ENCODE measurements at regions not wholly inside any gene's neighbourhood (a gene's known extent, or its start where the extent isn't known, plus 50 kb on each side); places are given as distances from the start of the nearest gene placed in this dataset.

GRCh38 chr12:72110937-72111650 lies 161.1 kb upstream of the TRHDE start:
- H3K4ac ChIP-seq (ENCODE audit: low read depth, low read length): no peak overlapping the region
- H2BK5ac ChIP-seq (ENCODE audit: insufficient read length, low read length): no peak overlapping the region
- peaks cover 21 to 34% of the 10 kb centered on the region in 2 experiments for H3K4me1 Mint-ChIP-seq
- H2BK20ac ChIP-seq (ENCODE audit: low read depth, low read length, poor library complexity, severe bottlenecking): no peak overlapping the region
- H3K23ac ChIP-seq (ENCODE audit: insufficient read length, low read depth, low read length): no peak overlapping the region
- H2AFZ ChIP-seq (ENCODE audit: low read length): no peak overlapping the region
- H4K5ac ChIP-seq (ENCODE audit: insufficient read length, low read depth, low read length): no peak overlapping the region
- H3K9ac ChIP-seq (ENCODE audit: extremely low read depth, insufficient read length, low read length): no peak overlapping the region
- H2BK15ac ChIP-seq (ENCODE audit: low read depth, low read length): no peak overlapping the region
- H3K36me3 Mint-ChIP-seq (ENCODE audit: insufficient read depth in 1 of 3, low read depth in 3 of 3): no peaks in the 10 kb centered on the region
- H3K4me2 ChIP-seq (ENCODE audit: insufficient read depth, insufficient read length, low read length): no peak overlapping the region
- no peak overlapping the region for H3K27ac ChIP-seq (ENCODE audit: insufficient read length, low read depth, low read length)
- no peaks in the 10 kb centered on the region for H4K20me1 ChIP-seq (ENCODE audit: control insufficient read depth, insufficient read depth, insufficient read length)
- no peaks in the 10 kb centered on the region for H3K9me3 ChIP-seq (ENCODE audit: control insufficient read depth, low read depth, low read length)
- TF ChIP-seq, protein P1, sequence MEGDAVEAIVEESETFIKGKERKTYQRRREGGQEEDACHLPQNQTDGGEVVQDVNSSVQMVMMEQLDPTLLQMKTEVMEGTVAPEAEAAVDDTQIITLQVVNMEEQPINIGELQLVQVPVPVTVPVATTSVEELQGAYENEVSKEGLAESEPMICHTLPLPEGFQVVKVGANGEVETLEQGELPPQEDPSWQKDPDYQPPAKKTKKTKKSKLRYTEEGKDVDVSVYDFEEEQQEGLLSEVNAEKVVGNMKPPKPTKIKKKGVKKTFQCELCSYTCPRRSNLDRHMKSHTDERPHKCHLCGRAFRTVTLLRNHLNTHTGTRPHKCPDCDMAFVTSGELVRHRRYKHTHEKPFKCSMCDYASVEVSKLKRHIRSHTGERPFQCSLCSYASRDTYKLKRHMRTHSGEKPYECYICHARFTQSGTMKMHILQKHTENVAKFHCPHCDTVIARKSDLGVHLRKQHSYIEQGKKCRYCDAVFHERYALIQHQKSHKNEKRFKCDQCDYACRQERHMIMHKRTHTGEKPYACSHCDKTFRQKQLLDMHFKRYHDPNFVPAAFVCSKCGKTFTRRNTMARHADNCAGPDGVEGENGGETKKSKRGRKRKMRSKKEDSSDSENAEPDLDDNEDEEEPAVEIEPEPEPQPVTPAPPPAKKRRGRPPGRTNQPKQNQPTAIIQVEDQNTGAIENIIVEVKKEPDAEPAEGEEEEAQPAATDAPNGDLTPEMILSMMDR (conservative IDR thresholded peaks at IDR 0.05): no peak
- no peaks in the 10 kb centered on the region for H3K23me2 ChIP-seq (ENCODE audit: insufficient read length, low read depth, low read length, poor library complexity, severe bottlenecking)
- H3K4me3 Mint-ChIP-seq: no peak overlapping the region
- no peak overlapping the region for H3K56ac ChIP-seq (ENCODE audit: insufficient read length, low read depth, low read length)
- H4K91ac ChIP-seq (ENCODE audit: insufficient read length, low read depth, low read length): no peak overlapping the region
- no CpG with 5 or more reads among the region's 5 CpGs for WGBS (ENCODE audit: extremely low coverage, insufficient read length, low lambda C conversion rate)
- no peak overlapping the region for H2BK120ac ChIP-seq (ENCODE audit: low read depth, low read length, poor library complexity, severe bottlenecking)
- no peaks in the 10 kb centered on the region for H3K27me3 Mint-ChIP-seq (ENCODE audit: low read depth)
- H3T11ph ChIP-seq (ENCODE audit: low read length): no peak overlapping the region
- no peak overlapping the region for H4K8ac ChIP-seq (replicated peaks; ENCODE audit: insufficient read length, low read depth, low read length)
- DNase-seq: no peak
- H3K18ac ChIP-seq (ENCODE audit: insufficient read length, low read depth, low read length): no peak overlapping the region
- H2BK12ac ChIP-seq (ENCODE audit: insufficient read length, low read depth, low read length): no peak overlapping the region
- H3K14ac ChIP-seq (ENCODE audit: insufficient read depth, low read length): no peak overlapping the region
- H3K79me2 ChIP-seq (ENCODE audit: insufficient read depth, low read length): no peaks in the 10 kb centered on the region
- H3K79me1 ChIP-seq (ENCODE audit: insufficient read depth, low read depth, low read length, poor library complexity, severe bottlenecking): no peaks in the 10 kb centered on the region
- H3K27me3 ChIP-seq (ENCODE audit: insufficient read depth, low read length): no peaks in the 10 kb centered on the region
- peaks cover 9% of the 10 kb centered on the region; the same call in 1 of the 2 replicates for H3K4me1 ChIP-seq (ENCODE audit: insufficient read depth, low read length)
- no peaks in the 10 kb centered on the region; a peak in 1 of 5 replicates for H3K9me3 Mint-ChIP-seq
- no peak overlapping the region for H2AK5ac ChIP-seq (ENCODE audit: insufficient read length, low read length)
- peak overlapping the region in 1 of 3 experiments; percentile 23; a peak in 2 of 7 replicates for H3K27ac Mint-ChIP-seq

Data from H9 (cell line).